ENCODE measurements at regions not wholly inside any gene's neighbourhood (a gene's known extent, or its start where the extent isn't known, plus 50 kb on each side); places are given as distances from the start of the nearest gene placed in this dataset.

GRCh38 chr1:88351960-88352359 lies 332.1 kb upstream of the PKN2 start:
- no peak overlapping the region for H3K27ac ChIP-seq
- intact Hi-C loops (cut with DNase I) = no loop called here

DNA sequence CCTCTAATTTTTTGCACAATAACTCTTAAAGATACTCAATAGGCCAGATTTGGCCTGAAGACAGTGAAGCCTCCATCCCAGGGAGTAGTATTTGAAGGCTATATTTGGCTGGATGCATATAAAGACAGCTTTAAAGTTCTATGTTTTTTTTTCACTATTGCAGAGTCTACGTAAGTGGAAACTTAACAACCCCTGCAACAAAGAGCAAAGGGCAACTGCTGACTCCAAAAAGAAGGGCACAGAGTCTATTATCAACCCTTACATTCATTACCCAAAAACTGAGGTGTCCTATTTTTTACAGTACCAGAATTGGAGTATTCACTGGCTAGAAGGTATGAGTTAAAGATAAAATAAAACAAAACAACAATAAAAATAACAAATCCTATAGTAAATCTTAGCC lies 329.8 kb upstream of the PKN2 start:
- no peaks in the 10 kb centered on the region for H3K4me1 ChIP-seq
- no peak overlapping the region for H3K4me3 ChIP-seq
- TF ChIP-seq CTCF (IDR thresholded peaks at IDR 0.05) = no peak
- TF ChIP-seq POLR2A (IDR thresholded peaks at IDR 0.05) = no peak
- no peak for TF ChIP-seq POLR2AphosphoS5 (IDR thresholded peaks at IDR 0.05; ENCODE audit: insufficient read depth in 1 of 2, low read depth in 1 of 2)
- H3K27me3 ChIP-seq = no peaks in the 10 kb centered on the region
- no peak for DNase-seq (ENCODE audit: extremely low spot score in 2 of 2)
- no peaks in the 10 kb centered on the region for H3K9me3 ChIP-seq
- H3K36me3 ChIP-seq = no peaks in the 10 kb centered on the region
- H3K27ac ChIP-seq = no peak overlapping the region
- intact Hi-C loops (cut with DNase I) = no loop called here

More at GRCh38 chr1:88351960-88352359, 332.1 kb upstream of the PKN2 start:
- TF ChIP-seq POLR2AphosphoS5 (IDR thresholded peaks at IDR 0.05; ENCODE audit: insufficient read depth in 1 of 2, low read depth in 1 of 2) (no peak), CTCF (IDR thresholded peaks at IDR 0.05) (no peak), POLR2A (IDR thresholded peaks at IDR 0.05) (no peak)
- H3K4me3 ChIP-seq = no peak overlapping the region
- H3K9me3 ChIP-seq = no peaks in the 10 kb centered on the region
- no peaks in the 10 kb centered on the region for H3K27me3 ChIP-seq
- DNase-seq (ENCODE audit: extremely low spot score in 2 of 2) = no peak
- no peaks in the 10 kb centered on the region for H3K36me3 ChIP-seq
- no peaks in the 10 kb centered on the region for H3K4me1 ChIP-seq

DNA sequence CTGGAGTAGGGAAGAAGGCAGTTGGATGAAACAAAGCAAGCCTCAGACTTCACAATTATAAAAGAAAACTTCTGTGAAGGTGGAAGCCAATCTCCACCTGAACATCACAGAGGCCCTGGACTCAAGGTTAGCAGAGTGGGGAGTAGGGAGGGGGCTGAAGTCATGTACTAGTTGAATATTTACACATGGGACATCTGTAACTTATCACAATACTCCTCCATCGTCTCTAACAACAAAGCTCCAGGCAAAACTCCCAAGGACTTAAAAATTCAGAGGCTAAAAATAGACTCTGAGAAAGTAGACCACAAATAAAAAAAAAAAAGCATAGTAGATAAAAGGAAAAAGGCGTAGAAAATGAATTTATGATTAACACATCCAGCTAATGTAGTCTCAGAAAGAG lies 326.3 kb upstream of the PKN2 start:
- DNase-seq (ENCODE audit: extremely low spot score in 2 of 2) = no peak
- intact Hi-C loops (cut with DNase I) = no loop called here
- Histone ChIP-seq H3K27me3 (no peaks in the 10 kb centered on the region), H3K27ac (no peak overlapping the region), H3K9me3 (no peaks in the 10 kb centered on the region), H3K36me3 (no peaks in the 10 kb centered on the region), H3K4me1 (no peaks in the 10 kb centered on the region), H3K4me3 (no peak overlapping the region)
- TF ChIP-seq POLR2AphosphoS5 (IDR thresholded peaks at IDR 0.05; ENCODE audit: insufficient read depth in 1 of 2, low read depth in 1 of 2) = no peak
- no peak for TF ChIP-seq POLR2A (IDR thresholded peaks at IDR 0.05)
- no peak for TF ChIP-seq CTCF (IDR thresholded peaks at IDR 0.05)

GRCh38 chr1:88371436-88372023 lies 312.5 kb upstream of the PKN2 start:
- DNase-seq (ENCODE audit: extremely low spot score in 2 of 2) = no peak
- TF ChIP-seq CTCF (IDR thresholded peaks at IDR 0.05) (no peak), POLR2A (IDR thresholded peaks at IDR 0.05) (no peak), POLR2AphosphoS5 (IDR thresholded peaks at IDR 0.05; ENCODE audit: insufficient read depth in 1 of 2, low read depth in 1 of 2) (no peak)
- no peaks in the 10 kb centered on the region for H3K9me3 ChIP-seq
- no peak overlapping the region for H3K4me3 ChIP-seq
- H3K27ac ChIP-seq = no peak overlapping the region
- no peaks in the 10 kb centered on the region for H3K4me1 ChIP-seq
- no peaks in the 10 kb centered on the region for H3K27me3 ChIP-seq
- intact Hi-C loops (cut with DNase I) = no loop called here
- H3K36me3 ChIP-seq = no peaks in the 10 kb centered on the region

DNA sequence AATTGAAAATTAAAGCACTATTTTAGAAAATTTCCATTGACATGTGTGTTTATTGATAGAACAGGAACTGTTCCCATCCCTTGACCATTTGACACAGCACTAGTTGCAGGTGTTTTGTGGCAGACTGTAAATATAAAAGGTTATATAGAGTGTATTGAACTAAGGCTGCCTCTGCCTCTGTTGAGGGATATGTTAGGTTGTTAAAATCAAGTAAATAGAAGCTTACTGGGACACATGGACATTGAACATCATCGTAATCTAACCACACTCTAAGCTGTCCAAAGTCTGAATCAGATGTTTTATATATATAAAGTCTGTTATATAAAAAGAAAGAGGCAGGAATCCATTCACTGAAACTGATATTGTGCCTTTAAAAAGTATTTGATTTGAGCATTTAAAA lies 308.1 kb upstream of the PKN2 start:
- Histone ChIP-seq H3K4me1 (no peaks in the 10 kb centered on the region), H3K9me3 (no peaks in the 10 kb centered on the region), H3K36me3 (no peaks in the 10 kb centered on the region), H3K4me3 (no peak overlapping the region), H3K27ac (no peak overlapping the region), H3K27me3 (no peaks in the 10 kb centered on the region)
- no peak for TF ChIP-seq POLR2AphosphoS5 (IDR thresholded peaks at IDR 0.05; ENCODE audit: insufficient read depth in 1 of 2, low read depth in 1 of 2)
- TF ChIP-seq POLR2A (IDR thresholded peaks at IDR 0.05) = no peak
- TF ChIP-seq CTCF (IDR thresholded peaks at IDR 0.05) = no peak
- intact Hi-C loops (cut with DNase I) = no loop called here
- DNase-seq (ENCODE audit: extremely low spot score in 2 of 2) = no peak
